Bronchial epithelial cell (primary cell): ENCODE measurements at regions not wholly inside any gene's neighbourhood (a gene's known extent, or its start where the extent isn't known, plus 50 kb on each side); places are given as distances from the start of the nearest gene placed in this dataset.
A peak's percentile ranks its signal among the peaks of the same experiment; 100 is the strongest.

Source experiments
- DNase-seq: peaks from one replicate; pipeline ENCODE4 v3.0.0-alpha.2; 2010; ENCODE audit warnings: low read depth
- FAIRE-seq: peaks from 2 replicates; lab custom pipeline; 2011; peaks lifted over from hg19 to GRCh38; lab: Jason Lieb, UNC
- H3K27me3 ChIP-seq: 2 replicates; pipeline ENCODE4 v1.5.1; 2011; ENCODE audit warnings: low read length; ENCODE audit not compliant: control insufficient read depth, insufficient read depth
- H3K36me3 ChIP-seq: 2 replicates; pipeline ENCODE4 v1.5.1; 2011; ENCODE audit warnings: low read length; ENCODE audit not compliant: control insufficient read depth, insufficient read depth
- H3K4me3 ChIP-seq: 2 replicates; pipeline ENCODE4 v1.5.1; 2011; ENCODE audit warnings: mild to moderate bottlenecking, low read depth, low read length, control low read depth
- TF ChIP-seq, protein P1 (sequence below): IDR thresholded peaks from 2 replicates; pipeline ENCODE4 v1.5.1; 2011; ENCODE audit warnings: mild to moderate bottlenecking, moderate library complexity, low read length, control low read depth, inconsistent platforms; ENCODE audit not compliant: insufficient read depth, severe bottlenecking

DNA sequence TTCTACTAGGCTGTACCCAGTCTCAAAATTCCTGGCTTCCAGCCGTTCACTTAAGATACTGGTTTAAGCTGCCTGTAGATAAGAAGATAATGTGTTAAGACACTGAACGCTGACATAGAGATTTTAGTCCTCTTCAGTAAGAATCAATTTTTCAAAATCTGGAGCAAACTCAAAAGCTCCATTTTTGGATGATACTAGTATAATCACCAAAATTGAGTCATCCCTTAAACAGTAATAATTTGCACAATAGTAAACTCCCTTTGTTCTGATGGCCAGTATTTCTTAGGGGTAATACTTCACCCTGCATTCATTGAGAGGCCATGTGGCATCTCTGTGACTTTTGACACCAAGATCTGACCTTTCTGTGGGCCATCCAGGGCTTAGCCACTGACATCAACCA is 299.8 kb upstream of the USP25 start:
- DNase-seq = no peak
- TF ChIP-seq, protein P1, sequence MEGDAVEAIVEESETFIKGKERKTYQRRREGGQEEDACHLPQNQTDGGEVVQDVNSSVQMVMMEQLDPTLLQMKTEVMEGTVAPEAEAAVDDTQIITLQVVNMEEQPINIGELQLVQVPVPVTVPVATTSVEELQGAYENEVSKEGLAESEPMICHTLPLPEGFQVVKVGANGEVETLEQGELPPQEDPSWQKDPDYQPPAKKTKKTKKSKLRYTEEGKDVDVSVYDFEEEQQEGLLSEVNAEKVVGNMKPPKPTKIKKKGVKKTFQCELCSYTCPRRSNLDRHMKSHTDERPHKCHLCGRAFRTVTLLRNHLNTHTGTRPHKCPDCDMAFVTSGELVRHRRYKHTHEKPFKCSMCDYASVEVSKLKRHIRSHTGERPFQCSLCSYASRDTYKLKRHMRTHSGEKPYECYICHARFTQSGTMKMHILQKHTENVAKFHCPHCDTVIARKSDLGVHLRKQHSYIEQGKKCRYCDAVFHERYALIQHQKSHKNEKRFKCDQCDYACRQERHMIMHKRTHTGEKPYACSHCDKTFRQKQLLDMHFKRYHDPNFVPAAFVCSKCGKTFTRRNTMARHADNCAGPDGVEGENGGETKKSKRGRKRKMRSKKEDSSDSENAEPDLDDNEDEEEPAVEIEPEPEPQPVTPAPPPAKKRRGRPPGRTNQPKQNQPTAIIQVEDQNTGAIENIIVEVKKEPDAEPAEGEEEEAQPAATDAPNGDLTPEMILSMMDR = no peak
- peak; percentile 13 for FAIRE-seq

GRCh38 chr21:15430577-15430976 is 299.2 kb upstream of the USP25 start:
- no peak for DNase-seq
- no peaks in the 10 kb centered on the region for H3K36me3 ChIP-seq
- no peaks in the 10 kb centered on the region for H3K27me3 ChIP-seq
- no peak overlapping the region for H3K4me3 ChIP-seq
- TF ChIP-seq, protein P1 = no peak
- FAIRE-seq = no peak

More for the DNA sequence above, 299.8 kb upstream of the USP25 start:
- Histone ChIP-seq H3K27me3 (no peaks in the 10 kb centered on the region), H3K4me3 (no peak overlapping the region), H3K36me3 (no peaks in the 10 kb centered on the region)

GRCh38 chr21:15431053-15431452 is 298.7 kb upstream of the USP25 start:
- Histone ChIP-seq H3K4me3 (no peak overlapping the region), H3K27me3 (no peaks in the 10 kb centered on the region), H3K36me3 (no peaks in the 10 kb centered on the region)
- no peak for DNase-seq
- TF ChIP-seq, protein P1 = no peak
- FAIRE-seq = no peak

- H3K36me3 ChIP-seq = no peaks in the 10 kb centered on the region
- TF ChIP-seq, protein P1 = no peak
- FAIRE-seq = no peak
Measured at GRCh38 chr21:15433091-15433490, 296.7 kb upstream of the USP25 start.

DNA sequence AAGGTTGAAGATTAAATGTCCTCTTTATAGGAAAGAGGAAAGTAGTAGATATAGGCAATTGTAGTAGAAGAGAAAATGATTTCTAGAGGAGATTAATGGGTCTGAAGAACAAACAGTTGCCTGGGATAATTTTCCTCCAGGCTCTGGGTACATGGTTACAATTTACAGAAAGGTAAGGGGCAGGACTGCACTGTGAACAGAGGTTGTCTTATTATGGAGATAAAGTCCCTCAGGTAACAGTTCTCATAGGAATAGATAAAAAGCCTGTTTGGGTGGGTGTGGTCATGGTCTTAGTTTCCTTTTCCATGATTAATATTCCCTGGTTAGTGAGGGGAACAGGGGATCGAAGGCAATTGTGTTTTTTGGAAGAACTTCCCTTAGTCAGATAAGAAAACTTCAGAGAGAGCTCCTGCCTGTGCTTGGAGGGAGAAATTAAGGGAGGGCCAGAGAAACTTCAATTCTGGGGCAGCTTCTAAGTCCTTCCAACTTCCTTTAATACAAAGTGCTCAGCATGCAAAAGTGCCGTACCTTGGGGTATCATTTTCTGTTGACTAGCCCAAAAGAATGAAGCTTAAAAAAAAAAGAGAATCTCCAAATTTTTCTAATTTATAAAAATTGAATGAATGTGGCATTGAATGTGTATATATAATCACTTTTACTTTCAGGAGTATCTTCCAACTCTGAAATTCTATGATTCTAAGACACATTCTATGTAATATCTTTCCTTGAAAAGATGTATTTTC is 295.4 kb upstream of the USP25 start:
- Histone ChIP-seq H3K4me3 (no peak overlapping the region), H3K36me3 (no peaks in the 10 kb centered on the region), H3K27me3 (no peaks in the 10 kb centered on the region)
- no peak for DNase-seq
- no peak for FAIRE-seq
- TF ChIP-seq, protein P1 = no peak

More at GRCh38 chr21:15433091-15433490, 296.7 kb upstream of the USP25 start:
- no peak for DNase-seq
- H3K4me3 ChIP-seq = no peak overlapping the region
- H3K27me3 ChIP-seq = no peaks in the 10 kb centered on the region
